HUES48 (cell line): ENCODE measurements at regions not wholly inside any gene's neighbourhood (a gene's known extent, or its start where the extent isn't known, plus 50 kb on each side); places are given as distances from the start of the nearest gene placed in this dataset.

ENCODE experiments used
- H3K27ac ChIP-seq: one replicate; pipeline ENCODE4 v1.7.0; 2013; ENCODE audit warnings: low read depth, low read length, inconsistent platforms
- H3K27me3 ChIP-seq: 2 replicates; pipeline ENCODE4 v1.6.1; 2013; ENCODE audit warnings: mild to moderate bottlenecking, low read length; ENCODE audit not compliant: control insufficient read depth, insufficient read depth
- H3K36me3 ChIP-seq: 2 replicates; pipeline ENCODE4 v1.6.1; 2013; ENCODE audit warnings: low read length; ENCODE audit not compliant: control insufficient read depth, insufficient read depth
- H3K4me1 ChIP-seq: 2 replicates; pipeline ENCODE4 v1.6.1; 2013; ENCODE audit warnings: mild to moderate bottlenecking, low read length; ENCODE audit not compliant: control insufficient read depth, insufficient read depth
- H3K4me3 ChIP-seq: 2 replicates; pipeline ENCODE4 v1.5.1; 2013; ENCODE audit warnings: mild to moderate bottlenecking, low read depth, low read length
- H3K9ac ChIP-seq: 2 replicates; pipeline ENCODE4 v1.6.1; 2013; ENCODE audit warnings: mild to moderate bottlenecking, low read depth, low read length, moderate library complexity
- H3K9me3 ChIP-seq: 2 replicates; pipeline ENCODE4 v1.6.1; 2013; ENCODE audit warnings: low read length; ENCODE audit not compliant: control insufficient read depth, insufficient read depth

DNA sequence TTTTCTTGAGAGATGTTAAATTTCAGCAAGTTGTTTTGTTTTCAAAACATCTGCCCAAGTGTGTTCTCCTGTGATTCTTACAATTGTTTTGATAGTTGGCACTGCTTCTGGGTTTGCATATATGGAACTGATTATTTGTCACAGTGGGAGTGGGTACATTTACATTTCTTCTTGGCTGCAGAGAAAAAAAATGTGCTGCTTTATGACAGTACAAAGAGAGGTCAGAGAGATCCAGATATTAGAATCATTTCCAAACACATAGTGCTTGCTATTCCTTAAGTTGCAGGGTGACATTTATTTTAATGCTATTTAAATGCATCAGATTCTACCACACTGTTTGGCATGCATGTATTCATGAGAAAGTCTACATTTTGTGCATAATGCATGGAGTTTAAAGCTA, 303.5 kb upstream of the MDGA2 start:
- no peak overlapping the region for H3K27ac ChIP-seq
- H3K9me3 ChIP-seq, result no peaks in the 10 kb centered on the region
- no peaks in the 10 kb centered on the region for H3K27me3 ChIP-seq
- H3K9ac ChIP-seq, result no peak overlapping the region
- H3K4me3 ChIP-seq, result no peak overlapping the region
- H3K4me1 ChIP-seq, result peaks cover 5% of the 10 kb centered on the region; the same call in 1 of the 2 replicates
- H3K36me3 ChIP-seq, result no peaks in the 10 kb centered on the region

DNA sequence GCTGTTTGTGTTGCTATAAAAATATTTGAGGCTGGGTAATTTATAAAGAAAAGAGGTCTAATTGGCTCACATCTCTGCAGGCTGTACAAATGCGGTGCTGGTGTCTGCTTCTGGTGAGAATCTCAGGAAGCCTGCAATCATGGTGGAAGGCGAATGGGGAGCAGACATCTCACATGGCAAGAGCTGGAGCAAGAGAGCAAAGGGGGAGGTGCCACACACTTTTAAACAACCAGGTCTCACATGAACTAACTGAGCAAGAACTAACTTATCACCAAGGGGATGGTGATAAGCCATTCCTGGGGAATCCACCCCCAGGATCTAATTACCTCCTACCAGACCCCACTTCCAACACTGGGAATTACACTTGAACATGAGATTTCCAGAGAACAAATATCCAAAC, 300.7 kb upstream of the MDGA2 start:
- Histone ChIP-seq H3K4me3 (no peak overlapping the region), H3K9ac (no peak overlapping the region), H3K4me1 (peaks cover 5% of the 10 kb centered on the region; the same call in 1 of the 2 replicates), H3K36me3 (no peaks in the 10 kb centered on the region), H3K27me3 (no peaks in the 10 kb centered on the region), H3K9me3 (no peaks in the 10 kb centered on the region), H3K27ac (no peak overlapping the region)

DNA sequence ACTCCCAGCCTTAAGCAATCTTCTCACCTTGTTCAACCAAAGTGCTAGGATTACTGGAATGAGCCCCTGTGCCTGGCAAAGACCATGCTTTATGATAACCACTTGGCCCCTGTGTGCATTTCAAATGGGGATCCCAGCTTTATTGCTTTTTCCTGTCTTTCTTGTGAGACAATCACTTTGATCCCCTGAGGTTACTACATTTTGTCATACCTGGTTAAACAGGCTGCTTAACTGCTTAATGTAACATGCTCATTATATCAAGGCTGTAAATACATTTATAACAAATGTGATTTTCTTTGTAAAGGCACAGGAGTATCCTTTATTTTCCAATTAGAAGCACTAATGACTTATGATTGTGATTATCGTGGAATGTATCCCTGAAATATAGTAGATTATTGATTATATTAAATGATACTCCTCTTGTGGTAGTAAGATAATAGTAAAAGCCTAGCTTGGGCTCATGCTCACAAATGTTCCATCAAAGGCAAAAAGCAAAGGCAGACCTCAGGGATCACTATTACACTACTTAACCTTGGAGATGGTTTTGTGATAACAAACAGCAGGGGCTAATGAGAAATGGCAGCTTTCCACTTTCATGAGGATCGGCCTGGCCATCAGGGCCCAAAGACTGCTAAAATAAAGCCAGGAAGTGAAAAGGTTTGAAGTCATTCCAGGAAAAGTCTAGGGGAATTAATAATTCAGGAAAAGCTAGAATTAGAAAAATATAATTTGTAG, 290.8 kb upstream of the MDGA2 start:
- Histone ChIP-seq H3K27me3 (no peaks in the 10 kb centered on the region), H3K36me3 (no peaks in the 10 kb centered on the region), H3K9ac (no peak overlapping the region), H3K9me3 (no peaks in the 10 kb centered on the region), H3K4me3 (no peak overlapping the region), H3K4me1 (peaks cover 11% of the 10 kb centered on the region), H3K27ac (no peak overlapping the region)

DNA sequence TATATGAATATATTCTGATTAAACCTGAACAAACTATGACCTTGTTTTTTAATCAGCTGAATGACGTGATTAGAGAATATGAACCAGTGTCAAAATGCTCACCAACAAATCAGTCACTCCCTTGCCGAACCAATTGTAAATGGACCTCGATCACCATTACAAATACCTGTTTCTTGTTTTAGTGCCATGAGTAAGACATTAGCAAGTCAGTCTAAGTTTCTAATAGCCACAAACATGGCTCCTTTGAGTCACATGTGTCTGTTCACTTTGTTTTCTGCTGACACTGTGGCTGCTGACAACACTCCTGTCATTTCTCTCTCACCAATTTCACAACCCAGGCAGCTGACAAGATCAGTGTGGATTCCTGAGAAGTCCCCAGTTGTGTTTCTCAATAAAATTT, 286.2 kb upstream of the MDGA2 start:
- Histone ChIP-seq H3K27me3 (no peaks in the 10 kb centered on the region), H3K27ac (peak overlapping the region; percentile 60), H3K9ac (no peak overlapping the region), H3K4me3 (no peak overlapping the region), H3K9me3 (no peaks in the 10 kb centered on the region), H3K36me3 (no peaks in the 10 kb centered on the region), H3K4me1 (peaks cover 15% of the 10 kb centered on the region)

DNA sequence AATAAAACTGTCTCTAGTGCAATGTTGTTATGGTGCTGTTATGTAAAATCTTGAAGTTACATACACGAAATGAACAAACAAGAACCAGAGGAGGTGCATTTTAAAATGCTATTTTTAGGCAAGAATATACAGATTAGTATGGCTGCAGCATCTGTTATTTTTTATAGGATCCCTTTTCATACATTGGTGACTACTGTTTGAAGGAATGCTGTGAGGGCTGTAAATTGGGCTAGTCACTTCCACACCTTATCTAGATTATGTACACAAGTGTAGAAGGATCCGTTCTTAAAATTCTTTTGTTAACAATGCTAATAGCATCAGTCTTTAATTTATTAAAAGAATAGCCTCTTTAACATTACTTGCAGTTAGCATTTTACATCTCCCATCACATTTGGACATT, 284.3 kb upstream of the MDGA2 start:
- Histone ChIP-seq H3K27ac (no peak overlapping the region), H3K36me3 (no peaks in the 10 kb centered on the region), H3K9me3 (no peaks in the 10 kb centered on the region), H3K4me1 (peaks cover 15% of the 10 kb centered on the region), H3K9ac (no peak overlapping the region), H3K4me3 (no peak overlapping the region), H3K27me3 (no peaks in the 10 kb centered on the region)

DNA sequence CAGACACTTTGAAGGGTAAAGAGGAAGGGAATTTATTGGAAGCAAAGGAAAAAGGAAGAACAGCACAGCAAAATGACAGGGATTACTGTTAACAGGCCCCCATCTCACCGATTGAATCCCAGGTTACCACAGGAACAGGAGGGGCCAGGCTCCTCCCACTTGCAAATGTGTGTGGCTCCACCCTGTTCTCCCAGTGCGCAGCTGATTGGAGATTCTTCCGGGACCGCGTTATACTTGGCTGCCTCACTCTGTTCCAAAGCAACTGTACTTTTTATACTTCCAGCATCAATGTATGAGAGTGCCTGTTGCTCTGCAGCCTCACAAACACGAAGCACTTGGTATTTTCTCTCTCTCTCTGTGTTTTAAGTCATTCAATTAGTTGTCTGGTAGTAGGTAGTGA, 273.6 kb upstream of the MDGA2 start:
- no peak overlapping the region for H3K9ac ChIP-seq
- no peaks in the 10 kb centered on the region for H3K36me3 ChIP-seq
- no peak overlapping the region for H3K4me3 ChIP-seq
- no peaks in the 10 kb centered on the region for H3K9me3 ChIP-seq
- H3K27ac ChIP-seq, result no peak overlapping the region
- no peaks in the 10 kb centered on the region for H3K27me3 ChIP-seq
- H3K4me1 ChIP-seq, result no peaks in the 10 kb centered on the region

DNA sequence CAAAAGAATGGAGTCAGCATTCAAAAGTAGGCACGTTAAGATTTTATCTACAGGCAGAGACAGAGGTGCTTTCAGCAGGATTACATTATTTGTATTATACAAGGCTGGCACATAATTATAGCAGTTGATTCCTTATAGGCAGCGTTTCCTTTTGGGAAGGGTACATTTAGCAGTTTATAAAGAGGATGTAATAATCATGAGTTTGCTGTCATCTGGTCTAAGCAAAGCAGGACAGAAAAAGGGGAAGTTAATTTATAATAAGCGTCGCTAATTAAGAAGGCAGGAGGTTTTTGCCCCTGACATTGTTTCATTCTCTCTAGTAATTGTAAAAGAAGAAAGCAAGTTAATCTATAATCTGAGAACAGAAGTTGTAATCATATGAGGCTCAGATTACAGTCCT, 259.9 kb upstream of the MDGA2 start:
- H3K4me1 ChIP-seq, result no peaks in the 10 kb centered on the region

DNA sequence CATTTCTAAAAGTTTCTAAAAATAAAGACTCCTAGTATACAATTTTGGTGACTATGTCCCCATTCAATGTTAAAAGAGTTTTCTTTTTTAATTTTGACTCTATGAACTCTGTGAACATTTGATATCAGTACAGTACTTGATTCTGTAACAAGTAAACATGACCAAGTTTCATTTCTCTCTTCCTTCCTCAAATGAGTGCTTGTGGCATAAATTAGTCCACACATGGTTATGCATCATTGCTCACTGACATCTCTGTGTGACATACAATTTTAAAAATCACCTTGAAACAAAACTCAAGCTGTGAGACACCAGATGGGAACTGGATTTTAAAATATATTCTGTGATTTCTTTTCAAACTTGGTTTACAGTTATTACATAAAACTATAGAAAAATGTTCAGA, 253.9 kb upstream of the MDGA2 start:
- Histone ChIP-seq H3K4me3 (no peak overlapping the region), H3K9ac (no peak overlapping the region), H3K27ac (no peak overlapping the region), H3K4me1 (no peaks in the 10 kb centered on the region), H3K9me3 (no peaks in the 10 kb centered on the region), H3K36me3 (no peaks in the 10 kb centered on the region), H3K27me3 (no peaks in the 10 kb centered on the region)

More for the DNA sequence above, 259.9 kb upstream of the MDGA2 start:
- H3K4me3 ChIP-seq, result no peak overlapping the region
- no peaks in the 10 kb centered on the region for H3K27me3 ChIP-seq
- H3K36me3 ChIP-seq, result no peaks in the 10 kb centered on the region
- H3K9me3 ChIP-seq, result no peaks in the 10 kb centered on the region
- no peak overlapping the region for H3K9ac ChIP-seq
- no peak overlapping the region for H3K27ac ChIP-seq

DNA sequence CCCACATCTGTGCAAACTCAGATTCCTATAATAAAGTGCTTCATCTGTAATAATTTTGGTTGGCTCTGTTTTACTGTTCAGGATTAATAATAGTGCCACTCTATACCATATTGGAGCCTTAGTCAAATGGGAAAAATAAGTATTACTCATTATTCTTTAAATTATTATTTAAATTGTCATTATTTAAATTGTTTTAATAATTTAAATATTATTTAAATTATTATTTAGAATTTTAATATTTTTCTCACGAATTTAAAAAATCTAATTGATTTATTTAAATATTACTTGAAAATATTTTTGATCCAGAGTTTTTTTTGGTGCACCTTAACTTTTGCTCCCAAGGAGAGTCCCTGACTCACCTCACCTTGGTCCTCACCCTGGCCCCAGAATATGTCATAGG, 245.7 kb upstream of the MDGA2 start:
- no peaks in the 10 kb centered on the region for H3K36me3 ChIP-seq
- no peak overlapping the region for H3K4me3 ChIP-seq
- H3K27ac ChIP-seq, result no peak overlapping the region
- no peaks in the 10 kb centered on the region for H3K27me3 ChIP-seq
- H3K9me3 ChIP-seq, result no peaks in the 10 kb centered on the region
- no peak overlapping the region for H3K9ac ChIP-seq
- H3K4me1 ChIP-seq, result peaks cover 4% of the 10 kb centered on the region; the same call in 1 of the 2 replicates

DNA sequence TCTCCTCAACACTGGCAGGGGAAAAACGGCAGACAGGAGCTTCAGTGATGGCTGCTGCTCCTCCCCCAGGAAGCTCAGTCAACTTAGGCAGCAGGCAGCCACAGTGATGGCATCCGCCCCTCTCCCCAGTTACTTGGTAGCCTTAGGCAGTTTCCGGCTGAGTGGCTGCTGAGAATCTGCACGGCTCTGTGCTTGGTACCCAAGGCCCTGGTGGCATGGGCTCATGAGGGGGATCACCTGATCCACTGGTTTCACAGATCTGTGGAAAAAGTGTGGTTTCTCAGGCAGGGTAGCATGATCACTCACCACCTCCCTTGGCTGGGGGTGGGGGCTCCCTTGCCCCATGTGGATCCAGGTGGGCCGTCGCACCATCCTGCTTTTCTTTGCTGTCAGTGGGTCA, 244.6 kb upstream of the MDGA2 start:
- H3K27me3 ChIP-seq, result no peaks in the 10 kb centered on the region
- no peak overlapping the region for H3K9ac ChIP-seq
- H3K27ac ChIP-seq, result no peak overlapping the region
- peaks cover 4% of the 10 kb centered on the region; the same call in 1 of the 2 replicates for H3K4me1 ChIP-seq
- H3K36me3 ChIP-seq, result no peaks in the 10 kb centered on the region
- no peak overlapping the region for H3K4me3 ChIP-seq
- H3K9me3 ChIP-seq, result no peaks in the 10 kb centered on the region

DNA sequence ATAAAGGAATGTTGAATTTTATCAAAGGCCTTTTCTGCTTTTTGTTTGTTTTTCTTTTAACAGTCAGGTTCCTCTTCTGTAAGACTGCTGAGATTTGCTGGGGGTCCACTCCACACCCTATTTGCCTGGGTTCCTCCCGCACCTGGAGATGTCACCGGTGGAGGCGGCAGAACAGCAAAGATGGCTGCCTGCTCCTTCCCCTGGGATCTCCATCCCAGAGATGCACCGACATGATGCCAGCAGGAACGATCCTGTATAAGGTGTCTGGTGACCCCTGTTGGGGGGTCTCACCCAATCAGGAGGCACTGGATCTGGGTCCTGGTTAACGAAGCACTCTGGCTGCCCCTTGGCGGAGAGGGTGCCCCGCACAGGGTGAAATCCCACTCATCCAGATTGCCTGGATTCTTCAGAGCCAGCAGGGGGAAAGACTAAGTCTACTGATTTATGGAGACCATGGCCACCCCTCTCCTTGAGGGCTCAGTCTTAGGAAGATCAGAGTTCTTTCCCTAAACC, 244.0 kb upstream of the MDGA2 start:
- Histone ChIP-seq H3K9ac (no peak overlapping the region), H3K4me1 (peaks cover 4% of the 10 kb centered on the region; the same call in 1 of the 2 replicates), H3K9me3 (no peaks in the 10 kb centered on the region), H3K4me3 (no peak overlapping the region), H3K27me3 (no peaks in the 10 kb centered on the region), H3K27ac (no peak overlapping the region), H3K36me3 (no peaks in the 10 kb centered on the region)
